SK-N-SH (cell line): ENCODE measurements at regions not wholly inside any gene's neighbourhood (a gene's known extent, or its start where the extent isn't known, plus 50 kb on each side); places are given as distances from the start of the nearest gene placed in this dataset.

ENCODE experiments used
- CTCF ChIA-PET: fragments of 300-600, 350-600 bp; formaldehyde crosslinking; extraction: SDS; loops from one replicate; lab custom pipeline; 2021; lab: Yijun Ruan, JAX
- POLR2A ChIA-PET: fragments of 350-600 bp; sonication (Branson Sonifier 250); formaldehyde crosslinking; extraction: SDS; loops from one replicate; lab custom pipeline; 2020; ENCODE audit warnings: antibody characterized with exemption, inconsistent platforms; lab: Yijun Ruan, JAX
- DNase-seq: peaks from one replicate; pipeline ENCODE4 v3.0.0; 2012
- H2AFZ ChIP-seq: fragments of 200-600 bp; sonication (generic); 2 replicates; pipeline ENCODE4 v1.8.1; 2016; ENCODE audit warnings: antibody characterized with exemption, mild to moderate bottlenecking, low read depth
- H3F3A ChIP-seq: fragments of 200-600 bp; sonication (generic); replicated peaks from 2 replicates; pipeline ENCODE3; 2016; ENCODE audit warnings: antibody characterized with exemption, mild to moderate bottlenecking; ENCODE audit not compliant: insufficient read depth
- H3K27ac ChIP-seq, 2 experiments: fragments of 200-500 bp in 1 of 2; fragments of 200-600 bp in 1 of 2; sonication (Bioruptor generic) in 1 of 2; sonication (generic), shearing (Covaris generic) in 1 of 2; 2 replicates each; pipeline versions ENCODE4 v1.5.1 to v1.6.1; 2014 to 2016; ENCODE audit warnings: low read depth in 2 of 2, inconsistent platforms in 1 of 2, low read length in 1 of 2, mild to moderate bottlenecking in 1 of 2, mixed read lengths in 1 of 2
- H3K27me3 ChIP-seq: fragments of 200-600 bp; sonication (generic), shearing (Covaris generic); 2 replicates; pipeline ENCODE4 v1.6.1; 2016; ENCODE audit warnings: mixed run types; ENCODE audit not compliant: insufficient read depth
- H3K36me3 ChIP-seq, 2 experiments: fragments of 200-500 bp in 1 of 2; fragments of 200-600 bp in 1 of 2; sonication (Bioruptor generic) in 1 of 2; sonication (generic) in 1 of 2; replicated peaks in 1 of 2; 2 replicates each; pipeline versions ENCODE3 to v1.5.1; 2014 to 2016; ENCODE audit warnings: low read length in 1 of 2, mild to moderate bottlenecking in 1 of 2; ENCODE audit not compliant: insufficient read depth in 2 of 2, control insufficient read depth in 1 of 2
- H3K4me1 ChIP-seq, 2 experiments: fragments of 200-500 bp in 1 of 2; fragments of 200-600 bp in 1 of 2; sonication (Bioruptor generic) in 1 of 2; sonication (generic), shearing (Covaris generic) in 1 of 2; 2 replicates each; pipeline versions ENCODE4 v1.5.1 to v1.6.1; 2014 to 2016; ENCODE audit warnings: low read depth in 1 of 2, low read length in 1 of 2, mixed run types in 1 of 2; ENCODE audit not compliant: insufficient read depth in 2 of 2, control insufficient read depth in 1 of 2
- H3K4me2 ChIP-seq: fragments of 200-600 bp; sonication (generic), shearing (Covaris generic); 2 replicates; pipeline ENCODE4 v1.6.1; 2017; ENCODE audit warnings: mixed run types
- H3K4me3 ChIP-seq, 2 experiments: fragments of 200-500 bp in 1 of 2; fragments of 200-600 bp in 1 of 2; sonication (Bioruptor generic) in 1 of 2; sonication (generic), shearing (Covaris generic) in 1 of 2; 2 replicates each; pipeline versions ENCODE4 v1.5.1 to v1.8.1; 2014 to 2016; ENCODE audit warnings: low read depth in 2 of 2, inconsistent platforms in 1 of 2, low read length in 1 of 2, mild to moderate bottlenecking in 1 of 2, mixed read lengths in 1 of 2, moderate library complexity in 1 of 2
- H3K79me2 ChIP-seq: fragments of 200-600 bp; sonication (generic); 2 replicates; pipeline ENCODE4 v1.8.1; 2017; ENCODE audit warnings: mild to moderate bottlenecking; ENCODE audit not compliant: insufficient read depth
- H3K9ac ChIP-seq: fragments of 200-600 bp; sonication (generic); 2 replicates; pipeline ENCODE4 v1.6.1; 2017; ENCODE audit warnings: mixed run types
- H3K9me2 ChIP-seq: fragments of 200-600 bp; sonication (generic); 2 replicates; pipeline ENCODE4 v1.6.1; 2017; ENCODE audit warnings: mixed run types
- H3K9me3 ChIP-seq: fragments of 200-600 bp; sonication (generic); 2 replicates; pipeline ENCODE4 v1.6.1; 2017; ENCODE audit warnings: mixed run types, mild to moderate bottlenecking, moderate library complexity
- H4K20me1 ChIP-seq: fragments of 200-600 bp; sonication (generic); 2 replicates; pipeline ENCODE4 v1.6.1; 2017; ENCODE audit warnings: mild to moderate bottlenecking, mixed run types; ENCODE audit not compliant: insufficient read depth
- CHD2 ChIP-seq: fragments of 150-350 bp; IDR thresholded peaks from 2 replicates; pipeline ENCODE4 v1.6.1; 2018; ENCODE audit warnings: low read length; ENCODE audit not compliant: partially characterized antibody
- ELF1 ChIP-seq: IDR thresholded peaks from 2 replicates; pipeline ENCODE4 v1.4.0; 2012
- EP300 ChIP-seq, 2 experiments: IDR thresholded peaks; 2 replicates each; pipeline versions ENCODE4 v1.4.0 to v1.6.1; 2012; ENCODE audit warnings: borderline replicate concordance in 1 of 2, low read depth in 1 of 2, low read length in 1 of 2
- FOXM1 ChIP-seq: IDR thresholded peaks from 2 replicates; pipeline ENCODE4 v1.4.0; 2012; ENCODE audit warnings: low read depth, mild to moderate bottlenecking
- GABPA ChIP-seq: IDR thresholded peaks from 2 replicates; pipeline ENCODE4 v1.4.0; 2012; ENCODE audit warnings: low read depth, mild to moderate bottlenecking
- IRF3 ChIP-seq: fragments of 150-350 bp; IDR thresholded peaks from 2 replicates; pipeline ENCODE4 v1.6.1; 2016; ENCODE audit warnings: mild to moderate bottlenecking, low read depth, low read length
- MXI1 ChIP-seq: IDR thresholded peaks from 2 replicates; pipeline ENCODE4 v1.6.1; 2012; ENCODE audit warnings: mild to moderate bottlenecking, low read depth, low read length, improper control_type of control experiment
- POLR2AphosphoS5 ChIP-seq: IDR thresholded peaks from 2 replicates; pipeline ENCODE4 v1.6.1; 2012; ENCODE audit warnings: low read depth, low read length
- RCOR1 ChIP-seq: fragments of 150-350 bp; IDR thresholded peaks from 2 replicates; pipeline ENCODE4 v1.6.1; 2017; ENCODE audit warnings: antibody characterized with exemption, low read length
- RFX5 ChIP-seq: IDR thresholded peaks from 2 replicates; pipeline ENCODE4 v1.6.1; 2012; ENCODE audit warnings: mild to moderate bottlenecking, improper control_type of control experiment, low read length
- SIN3A ChIP-seq: IDR thresholded peaks from 2 replicates; pipeline ENCODE4 v1.6.1; 2012; ENCODE audit warnings: low read depth, mild to moderate bottlenecking, low read length, moderate library complexity, borderline replicate concordance
- SMC3 ChIP-seq: IDR thresholded peaks from 2 replicates; pipeline ENCODE4 v1.6.1; 2012; ENCODE audit warnings: low read depth, low read length, improper control_type of control experiment
- TCF12 ChIP-seq: IDR thresholded peaks from 2 replicates; pipeline ENCODE4 v1.4.0; 2012
- YY1 ChIP-seq: IDR thresholded peaks from 2 replicates; pipeline ENCODE4 v1.4.0; 2012; ENCODE audit warnings: low read depth, mild to moderate bottlenecking
- WGBS: methylation state at CpG from one replicate; pipeline ENCODE4 v1.1.6; 2017; ENCODE audit warnings: low lambda C conversion rate; 5-methylcytosine and 5-hydroxymethylcytosine counted together
- TF ChIP-seq, protein P1 (sequence below): IDR thresholded peaks from 2 replicates; pipeline ENCODE4 v1.4.0; 2012; ENCODE audit warnings: low read depth
- TF ChIP-seq, protein P2 (sequence below): IDR thresholded peaks from 2 replicates; pipeline ENCODE4; 2012
- TF ChIP-seq, protein P3 (sequence below): fragments of 200-600 bp; sonication (generic); IDR thresholded peaks from 2 replicates; pipeline ENCODE4 v1.6.1; 2017; ENCODE audit warnings: antibody characterized with exemption, mild to moderate bottlenecking, moderate library complexity
- TF ChIP-seq, protein P4 (sequence below): fragments of 150-350 bp; IDR thresholded peaks from 2 replicates; pipeline ENCODE4 v1.6.1; 2017; ENCODE audit warnings: antibody characterized with exemption, low read length, low read depth, borderline replicate concordance

- H3F3A ChIP-seq, result peaks cover 10% of the 10 kb centered on the region
- no peak overlapping the region for H3K4me3 ChIP-seq
- no peaks in the 10 kb centered on the region for H3K36me3 ChIP-seq
- H3K9me3 ChIP-seq, result no peaks in the 10 kb centered on the region
- 52% methylated on average over 4 of the region's 4 CpGs for WGBS
- TF ChIP-seq IRF3 (no peak), SIN3A (no peak), FOXM1 (no peak), GABPA (no peak), YY1 (no peak), SMC3 (no peak), CHD2 (no peak), MXI1 (no peak), EP300 (IDR thresholded peaks at IDR 0.05; ENCODE audit: borderline replicate concordance in 1 of 2, low read depth in 1 of 2, low read length in 1 of 2) (no peak), RCOR1 (no peak), POLR2AphosphoS5 (no peak), ELF1 (no peak), TCF12 (no peak), RFX5 (no peak)
- TF ChIP-seq, protein P1, sequence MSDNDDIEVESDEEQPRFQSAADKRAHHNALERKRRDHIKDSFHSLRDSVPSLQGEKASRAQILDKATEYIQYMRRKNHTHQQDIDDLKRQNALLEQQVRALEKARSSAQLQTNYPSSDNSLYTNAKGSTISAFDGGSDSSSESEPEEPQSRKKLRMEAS, result no peak
- TF ChIP-seq, protein P2, sequence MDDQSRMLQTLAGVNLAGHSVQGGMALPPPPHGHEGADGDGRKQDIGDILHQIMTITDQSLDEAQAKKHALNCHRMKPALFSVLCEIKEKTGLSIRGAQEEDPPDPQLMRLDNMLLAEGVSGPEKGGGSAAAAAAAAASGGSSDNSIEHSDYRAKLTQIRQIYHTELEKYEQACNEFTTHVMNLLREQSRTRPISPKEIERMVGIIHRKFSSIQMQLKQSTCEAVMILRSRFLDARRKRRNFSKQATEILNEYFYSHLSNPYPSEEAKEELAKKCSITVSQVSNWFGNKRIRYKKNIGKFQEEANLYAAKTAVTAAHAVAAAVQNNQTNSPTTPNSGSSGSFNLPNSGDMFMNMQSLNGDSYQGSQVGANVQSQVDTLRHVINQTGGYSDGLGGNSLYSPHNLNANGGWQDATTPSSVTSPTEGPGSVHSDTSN, result no peak
- TF ChIP-seq, protein P3, sequence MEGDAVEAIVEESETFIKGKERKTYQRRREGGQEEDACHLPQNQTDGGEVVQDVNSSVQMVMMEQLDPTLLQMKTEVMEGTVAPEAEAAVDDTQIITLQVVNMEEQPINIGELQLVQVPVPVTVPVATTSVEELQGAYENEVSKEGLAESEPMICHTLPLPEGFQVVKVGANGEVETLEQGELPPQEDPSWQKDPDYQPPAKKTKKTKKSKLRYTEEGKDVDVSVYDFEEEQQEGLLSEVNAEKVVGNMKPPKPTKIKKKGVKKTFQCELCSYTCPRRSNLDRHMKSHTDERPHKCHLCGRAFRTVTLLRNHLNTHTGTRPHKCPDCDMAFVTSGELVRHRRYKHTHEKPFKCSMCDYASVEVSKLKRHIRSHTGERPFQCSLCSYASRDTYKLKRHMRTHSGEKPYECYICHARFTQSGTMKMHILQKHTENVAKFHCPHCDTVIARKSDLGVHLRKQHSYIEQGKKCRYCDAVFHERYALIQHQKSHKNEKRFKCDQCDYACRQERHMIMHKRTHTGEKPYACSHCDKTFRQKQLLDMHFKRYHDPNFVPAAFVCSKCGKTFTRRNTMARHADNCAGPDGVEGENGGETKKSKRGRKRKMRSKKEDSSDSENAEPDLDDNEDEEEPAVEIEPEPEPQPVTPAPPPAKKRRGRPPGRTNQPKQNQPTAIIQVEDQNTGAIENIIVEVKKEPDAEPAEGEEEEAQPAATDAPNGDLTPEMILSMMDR, result no peak
- TF ChIP-seq, protein P4, sequence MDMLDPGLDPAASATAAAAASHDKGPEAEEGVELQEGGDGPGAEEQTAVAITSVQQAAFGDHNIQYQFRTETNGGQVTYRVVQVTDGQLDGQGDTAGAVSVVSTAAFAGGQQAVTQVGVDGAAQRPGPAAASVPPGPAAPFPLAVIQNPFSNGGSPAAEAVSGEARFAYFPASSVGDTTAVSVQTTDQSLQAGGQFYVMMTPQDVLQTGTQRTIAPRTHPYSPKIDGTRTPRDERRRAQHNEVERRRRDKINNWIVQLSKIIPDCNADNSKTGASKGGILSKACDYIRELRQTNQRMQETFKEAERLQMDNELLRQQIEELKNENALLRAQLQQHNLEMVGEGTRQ, result no peak
- H3K4me1 ChIP-seq, result peaks cover 13 to 20% of the 10 kb centered on the region in 2 experiments; a peak in 3 of 4 replicates
- H3K9me2 ChIP-seq, result no peaks in the 10 kb centered on the region
- no peak overlapping the region for H3K9ac ChIP-seq
- no peak overlapping the region for H2AFZ ChIP-seq
- ChIA-PET CTCF (interaction anchor here (0.8 to 4.7 kb wide), 7 partner anchors 12 to 253 kb away, joined by 3 to 43 read pairs (median 6); no protein-coding TSS in a partner anchor), POLR2A (no interaction called here)
- no peak overlapping the region for H3K27ac ChIP-seq
- no peaks in the 10 kb centered on the region; the same call in 1 of the 2 replicates for H3K27me3 ChIP-seq
- no peaks in the 10 kb centered on the region for H4K20me1 ChIP-seq
- no peak for DNase-seq
- H3K4me2 ChIP-seq, result no peak overlapping the region
- no peaks in the 10 kb centered on the region for H3K79me2 ChIP-seq
Observed at GRCh38 chr2:20914087-20914486, 91.2 kb upstream of the LDAH start.
